ENCODE measurements at regions not wholly inside any gene's neighbourhood (a gene's known extent, or its start where the extent isn't known, plus 50 kb on each side); places are given as distances from the start of the nearest gene placed in this dataset.

DNA sequence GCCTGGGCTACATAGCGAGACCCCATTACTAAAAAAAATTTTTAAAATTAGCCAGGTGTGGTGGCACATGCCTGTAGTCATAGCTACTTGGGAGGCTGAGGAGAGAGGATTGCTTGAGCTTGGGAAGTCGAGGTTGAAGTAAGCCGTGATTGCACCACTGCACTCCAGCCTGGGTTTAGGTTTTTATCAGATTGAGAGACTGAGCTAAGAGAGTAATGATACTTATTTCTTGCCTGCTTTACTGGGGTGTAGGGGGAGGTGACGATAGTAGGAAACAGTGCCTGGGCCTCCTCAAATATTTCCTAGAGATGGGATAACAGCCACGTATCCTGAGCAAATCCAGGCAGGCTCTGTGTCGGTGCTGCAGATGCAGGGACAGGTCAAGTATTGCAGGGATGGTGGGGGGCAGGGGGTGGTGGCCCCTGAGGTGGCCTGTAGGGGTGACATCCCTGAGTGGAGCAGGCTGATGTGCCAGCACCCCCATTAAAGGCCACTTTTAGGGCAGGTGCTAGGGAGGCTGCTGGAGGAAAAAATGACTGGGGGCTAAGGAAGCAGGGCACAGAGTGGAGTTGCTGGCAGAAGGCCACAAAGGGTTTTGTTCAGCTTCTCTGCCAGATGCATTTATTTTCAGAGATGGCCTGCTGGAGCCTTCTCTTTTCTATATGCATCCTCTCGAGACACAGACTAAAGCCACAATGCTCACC lies 130.5 kb downstream of the RHOU start:
- DNase-seq (ENCODE audit: low spot score in 2 of 2): no peak
- Histone ChIP-seq H3K36me3 (no peaks in the 10 kb centered on the region), H3K27me3 (no peaks in the 10 kb centered on the region), H3K9me3 (no peaks in the 10 kb centered on the region), H3K4me3 (no peak overlapping the region), H3K4me1 (peaks cover 0 to 5% of the 10 kb centered on the region in 2 donors), H3K27ac (no peak overlapping the region)
- intact Hi-C loops (cut with DNase I; ENCODE audit: low total_unique reads): no loop called here
- no peak for TF ChIP-seq POLR2AphosphoS5 (IDR thresholded peaks at IDR 0.05)

DNA sequence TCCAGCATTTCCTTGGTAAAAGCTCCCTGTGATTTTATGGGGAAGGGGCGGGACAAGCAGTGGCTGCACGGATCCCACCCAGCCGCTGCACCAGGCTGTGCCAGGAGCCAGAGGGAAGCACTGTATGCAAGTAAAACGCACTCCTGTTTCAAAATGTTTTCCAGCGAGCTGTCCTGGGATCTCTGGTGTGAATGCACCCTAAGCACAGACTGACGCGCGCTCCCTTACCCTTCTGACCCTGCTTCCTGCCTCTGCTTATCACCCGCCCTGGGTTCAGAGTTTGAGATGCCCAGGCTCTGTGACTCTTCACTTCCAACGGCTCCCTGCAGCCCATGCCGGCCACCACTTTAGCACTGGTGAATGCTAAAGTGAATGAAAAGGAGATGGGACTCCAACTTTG lies 131.2 kb downstream of the RHOU start:
- H3K27ac ChIP-seq: no peak overlapping the region
- no peaks in the 10 kb centered on the region for H3K9me3 ChIP-seq
- no peak overlapping the region for H3K4me3 ChIP-seq
- no peak for DNase-seq (ENCODE audit: low spot score in 2 of 2)
- H3K27me3 ChIP-seq: no peaks in the 10 kb centered on the region
- intact Hi-C loops (cut with DNase I; ENCODE audit: low total_unique reads): no loop called here
- H3K4me1 ChIP-seq: peaks cover 0 to under 1% of the 10 kb centered on the region in 2 donors
- TF ChIP-seq CTCF (IDR thresholded peaks at IDR 0.05): no peak
- no peaks in the 10 kb centered on the region for H3K36me3 ChIP-seq

- no peaks in the 10 kb centered on the region for H3K4me1 ChIP-seq
- DNase-seq (ENCODE audit: low spot score in 2 of 2): no peak
- H3K4me3 ChIP-seq: no peak overlapping the region
- intact Hi-C loops (cut with DNase I; ENCODE audit: low total_unique reads): no loop called here
- no peak for TF ChIP-seq POLR2AphosphoS5 (IDR thresholded peaks at IDR 0.05)
- TF ChIP-seq POLR2A (IDR thresholded peaks at IDR 0.05): no peak
- TF ChIP-seq CTCF (IDR thresholded peaks at IDR 0.05): no peak
- no peak overlapping the region for H3K27ac ChIP-seq
- no peaks in the 10 kb centered on the region for H3K9me3 ChIP-seq
- no peaks in the 10 kb centered on the region for H3K36me3 ChIP-seq
- H3K27me3 ChIP-seq: no peaks in the 10 kb centered on the region
These were observed 132.1 kb downstream of the RHOU start for GRCh38 chr1:228867108-228867950.

DNA sequence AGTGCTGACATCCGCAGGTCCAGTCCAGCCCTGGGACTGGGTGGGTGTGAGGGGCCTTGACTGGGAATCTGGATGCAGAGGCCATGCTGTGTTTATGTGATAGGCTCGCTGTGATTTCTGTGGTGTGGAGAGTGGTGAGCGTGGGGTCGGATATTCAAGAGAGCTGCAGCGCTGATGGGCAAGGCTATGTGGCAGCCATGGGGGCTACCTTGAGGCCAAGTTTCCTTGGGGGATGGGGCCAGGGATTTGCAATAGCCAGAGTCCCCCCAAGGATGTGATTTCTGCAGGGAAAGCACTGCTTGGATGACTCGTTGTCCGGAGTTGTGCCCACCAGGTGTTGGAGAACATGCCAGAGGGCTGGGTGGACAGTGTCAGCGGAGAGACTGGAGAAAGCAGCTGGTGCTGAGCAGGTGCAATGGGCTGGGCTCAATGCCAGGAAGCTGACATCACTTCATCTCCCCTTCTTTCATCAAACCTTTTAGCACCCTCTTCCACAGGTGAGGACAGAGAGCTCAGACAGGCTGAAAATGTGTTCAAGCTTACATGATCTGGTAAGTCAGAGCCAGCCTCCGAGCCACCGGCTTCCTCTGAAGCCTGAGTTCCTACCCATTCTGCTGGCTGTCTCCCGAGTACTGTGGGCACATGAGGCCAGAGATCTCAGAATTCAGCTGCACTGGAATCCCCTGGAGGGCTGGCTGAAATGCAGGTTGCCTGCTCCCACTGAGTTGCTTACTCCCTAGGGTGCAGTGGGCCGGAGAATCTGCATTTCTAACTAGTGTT lies 132.9 kb downstream of the RHOU start:
- Histone ChIP-seq H3K4me1 (no peaks in the 10 kb centered on the region), H3K4me3 (no peak overlapping the region), H3K36me3 (no peaks in the 10 kb centered on the region), H3K9me3 (no peaks in the 10 kb centered on the region), H3K27ac (no peak overlapping the region), H3K27me3 (no peaks in the 10 kb centered on the region)
- intact Hi-C loops (cut with DNase I; ENCODE audit: low total_unique reads): no loop called here
- TF ChIP-seq CTCF (IDR thresholded peaks at IDR 0.05) (no peak), POLR2AphosphoS5 (IDR thresholded peaks at IDR 0.05) (no peak), POLR2A (IDR thresholded peaks at IDR 0.05) (no peak)
- DNase-seq (ENCODE audit: low spot score in 2 of 2): no peak

DNA sequence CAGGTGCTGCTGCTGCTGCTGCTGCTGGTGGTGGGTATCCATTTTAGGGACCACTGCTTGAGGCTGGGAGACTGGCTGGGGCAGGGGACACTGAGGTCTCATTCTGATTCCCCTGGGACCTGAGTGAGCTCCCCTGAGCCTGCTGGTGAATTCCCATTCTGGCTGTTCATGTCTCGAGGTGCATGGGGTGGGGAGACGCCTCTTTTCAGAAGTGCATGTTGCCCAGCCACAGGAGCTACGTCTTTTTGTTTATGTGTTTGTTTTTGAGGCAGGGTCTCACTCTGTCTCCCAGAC lies 133.4 kb downstream of the RHOU start:
- TF ChIP-seq POLR2A (IDR thresholded peaks at IDR 0.05) (no peak), CTCF (IDR thresholded peaks at IDR 0.05) (no peak), POLR2AphosphoS5 (IDR thresholded peaks at IDR 0.05) (no peak)
- Histone ChIP-seq H3K4me1 (no peaks in the 10 kb centered on the region), H3K36me3 (no peaks in the 10 kb centered on the region), H3K27ac (no peak overlapping the region), H3K4me3 (no peak overlapping the region), H3K27me3 (no peaks in the 10 kb centered on the region), H3K9me3 (no peaks in the 10 kb centered on the region)
- intact Hi-C loops (cut with DNase I; ENCODE audit: low total_unique reads): no loop called here
- DNase-seq (ENCODE audit: low spot score in 2 of 2): no peak

Measured in breast epithelium (tissue), 4 donors.